NCI-H187 (cell line): ENCODE measurements at regions not wholly inside any gene's neighbourhood (a gene's known extent, or its start where the extent isn't known, plus 50 kb on each side); places are given as distances from the start of the nearest gene placed in this dataset.
"Not testable (repeated sequence)": the region's sequence is repeated elsewhere in the genome, so short reads cannot be mapped to it uniquely, and the experiment has no call there.

Experiments
- DNase-seq, 2 experiments: peaks; one replicate each; lab custom pipeline; 2025; lab: John Stamatoyannopoulos, UW

- no peak for DNase-seq
Observed at GRCh38 chr12:114192549-114192948, 213.4 kb downstream of the TBX5 start.

- DNase-seq, result no peak
Observed at GRCh38 chr12:114192013-114192412, 213.9 kb downstream of the TBX5 start.

GRCh38 chr12:114191581-114191980, 214.4 kb downstream of the TBX5 start:
- no peak for DNase-seq

GRCh38 chr12:114190971-114191370, 215.0 kb downstream of the TBX5 start:
- no peak for DNase-seq

GRCh38 chr12:114189266-114189665, 216.7 kb downstream of the TBX5 start:
- no peak for DNase-seq

- no peak for DNase-seq
Observed at GRCh38 chr12:114186241-114187002, 219.5 kb downstream of the TBX5 start.

GRCh38 chr12:114185036-114185435, 218.9 kb upstream of the RBM19 start:
- DNase-seq, result no peak

- DNase-seq, result no peak
Observed at GRCh38 chr12:114174326-114174725, 208.2 kb upstream of the RBM19 start.

- DNase-seq, result no peak
Observed at GRCh38 chr12:114172135-114172534, 206.0 kb upstream of the RBM19 start.

GRCh38 chr12:114168061-114168460, 201.9 kb upstream of the RBM19 start:
- DNase-seq, result no peak

- no peak for DNase-seq
Observed at GRCh38 chr12:114167431-114167830, 201.3 kb upstream of the RBM19 start.

- no peak for DNase-seq
Observed at GRCh38 chr12:114166362-114166761, 200.2 kb upstream of the RBM19 start.

- peak; percentile 26 to 34 for DNase-seq
Observed at GRCh38 chr12:114165921-114166320, 199.8 kb upstream of the RBM19 start.

GRCh38 chr12:114164351-114164750, 198.2 kb upstream of the RBM19 start:
- no peak for DNase-seq

GRCh38 chr12:114163771-114164170, 197.6 kb upstream of the RBM19 start:
- DNase-seq, result no peak

GRCh38 chr12:114160445-114160844, 194.3 kb upstream of the RBM19 start:
- DNase-seq, result no peak

- no peak for DNase-seq
Observed at GRCh38 chr12:114152890-114153289, 186.8 kb upstream of the RBM19 start.

GRCh38 chr12:114152066-114152465, 185.9 kb upstream of the RBM19 start:
- no peak for DNase-seq

- not testable (repeated sequence) for DNase-seq
Observed at GRCh38 chr12:114150584-114150983, 184.5 kb upstream of the RBM19 start.

GRCh38 chr12:114141921-114142564, 175.9 kb upstream of the RBM19 start:
- DNase-seq, result no peak

- DNase-seq, result no peak
Observed at GRCh38 chr12:114140576-114140975, 174.5 kb upstream of the RBM19 start.

- DNase-seq, result no peak
Observed at GRCh38 chr12:114136631-114137030, 170.5 kb upstream of the RBM19 start.

GRCh38 chr12:114134922-114135321, 168.8 kb upstream of the RBM19 start:
- DNase-seq, result no peak

GRCh38 chr12:114131824-114132223, 165.7 kb upstream of the RBM19 start:
- DNase-seq, result no peak
